ENCODE measurements at regions not wholly inside any gene's neighbourhood (a gene's known extent, or its start where the extent isn't known, plus 50 kb on each side); places are given as distances from the start of the nearest gene placed in this dataset.

DNA sequence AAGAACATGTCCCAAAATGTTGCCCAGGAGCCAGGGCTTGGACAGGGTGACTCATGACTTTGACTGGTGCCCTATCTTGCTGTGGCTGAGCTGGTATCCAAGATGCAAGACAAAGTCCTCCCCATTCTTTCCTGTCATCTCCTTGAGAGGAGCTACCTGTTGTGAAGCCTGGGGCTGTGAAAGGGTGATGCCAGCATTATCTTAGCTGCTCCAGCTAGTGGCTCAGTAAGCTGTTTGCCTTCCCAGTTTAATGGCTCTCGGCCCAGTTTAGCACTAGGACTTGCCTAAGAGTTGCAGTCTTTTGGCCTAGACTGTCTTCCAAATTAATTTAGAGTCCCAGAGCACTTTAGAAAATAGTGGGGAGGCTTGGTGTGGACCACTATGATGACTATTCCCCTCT lies 424.3 kb upstream of the NRG3 start:
- Mint-ChIP-seq H3K27ac (ENCODE audit: unreplicated experiment) (no peak overlapping the region), H3K36me3 (ENCODE audit: unreplicated experiment) (no peaks in the 10 kb centered on the region), H3K9me3 (ENCODE audit: unreplicated experiment) (no peaks in the 10 kb centered on the region), H3K27me3 (ENCODE audit: unreplicated experiment) (no peaks in the 10 kb centered on the region), H3K4me1 (ENCODE audit: unreplicated experiment) (no peaks in the 10 kb centered on the region), H3K4me3 (ENCODE audit: unreplicated experiment) (no peak overlapping the region)
- TF ChIP-seq, protein P1, sequence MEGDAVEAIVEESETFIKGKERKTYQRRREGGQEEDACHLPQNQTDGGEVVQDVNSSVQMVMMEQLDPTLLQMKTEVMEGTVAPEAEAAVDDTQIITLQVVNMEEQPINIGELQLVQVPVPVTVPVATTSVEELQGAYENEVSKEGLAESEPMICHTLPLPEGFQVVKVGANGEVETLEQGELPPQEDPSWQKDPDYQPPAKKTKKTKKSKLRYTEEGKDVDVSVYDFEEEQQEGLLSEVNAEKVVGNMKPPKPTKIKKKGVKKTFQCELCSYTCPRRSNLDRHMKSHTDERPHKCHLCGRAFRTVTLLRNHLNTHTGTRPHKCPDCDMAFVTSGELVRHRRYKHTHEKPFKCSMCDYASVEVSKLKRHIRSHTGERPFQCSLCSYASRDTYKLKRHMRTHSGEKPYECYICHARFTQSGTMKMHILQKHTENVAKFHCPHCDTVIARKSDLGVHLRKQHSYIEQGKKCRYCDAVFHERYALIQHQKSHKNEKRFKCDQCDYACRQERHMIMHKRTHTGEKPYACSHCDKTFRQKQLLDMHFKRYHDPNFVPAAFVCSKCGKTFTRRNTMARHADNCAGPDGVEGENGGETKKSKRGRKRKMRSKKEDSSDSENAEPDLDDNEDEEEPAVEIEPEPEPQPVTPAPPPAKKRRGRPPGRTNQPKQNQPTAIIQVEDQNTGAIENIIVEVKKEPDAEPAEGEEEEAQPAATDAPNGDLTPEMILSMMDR (IDR thresholded peaks at IDR 0.05): no peak
- no peak for DNase-seq (ENCODE audit: extremely low spot score, unreplicated experiment)

DNA sequence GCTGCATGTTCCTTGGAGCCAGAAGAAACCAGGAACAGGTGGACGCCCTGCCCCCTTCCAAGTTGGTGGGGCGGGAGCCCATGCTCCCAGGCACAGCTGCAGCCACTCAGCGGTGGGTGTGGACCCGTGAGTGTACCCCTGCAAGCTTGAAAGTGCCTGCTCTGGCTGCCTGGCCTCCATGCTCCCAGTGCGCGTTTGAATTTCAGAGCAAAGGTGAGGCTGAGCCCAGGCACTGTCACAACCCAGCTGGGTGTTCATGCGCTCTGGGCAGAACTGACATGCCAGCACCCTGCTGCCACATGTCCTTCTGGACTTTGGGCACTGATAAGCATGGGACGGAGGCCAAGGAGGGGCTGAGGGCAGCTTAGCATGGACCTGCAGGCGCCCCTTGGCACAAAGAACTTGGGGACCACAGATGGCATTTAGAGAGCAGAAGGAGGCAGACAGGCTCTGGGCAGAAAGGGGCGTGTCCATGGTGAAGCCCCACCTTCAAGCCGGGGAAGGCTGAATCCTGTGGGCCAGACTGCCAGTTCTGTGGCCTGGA lies 402.0 kb upstream of the NRG3 start:
- no peaks in the 10 kb centered on the region for H3K27me3 Mint-ChIP-seq (ENCODE audit: unreplicated experiment)
- H3K27ac Mint-ChIP-seq (ENCODE audit: unreplicated experiment): no peak overlapping the region
- TF ChIP-seq, protein P1 (IDR thresholded peaks at IDR 0.05): no peak
- no peak for DNase-seq (ENCODE audit: extremely low spot score, unreplicated experiment)
- H3K9me3 Mint-ChIP-seq (ENCODE audit: unreplicated experiment): peaks cover 45% of the 10 kb centered on the region
- H3K4me3 Mint-ChIP-seq (ENCODE audit: unreplicated experiment): no peak overlapping the region
- H3K36me3 Mint-ChIP-seq (ENCODE audit: unreplicated experiment): no peaks in the 10 kb centered on the region
- H3K4me1 Mint-ChIP-seq (ENCODE audit: unreplicated experiment): no peaks in the 10 kb centered on the region

DNA sequence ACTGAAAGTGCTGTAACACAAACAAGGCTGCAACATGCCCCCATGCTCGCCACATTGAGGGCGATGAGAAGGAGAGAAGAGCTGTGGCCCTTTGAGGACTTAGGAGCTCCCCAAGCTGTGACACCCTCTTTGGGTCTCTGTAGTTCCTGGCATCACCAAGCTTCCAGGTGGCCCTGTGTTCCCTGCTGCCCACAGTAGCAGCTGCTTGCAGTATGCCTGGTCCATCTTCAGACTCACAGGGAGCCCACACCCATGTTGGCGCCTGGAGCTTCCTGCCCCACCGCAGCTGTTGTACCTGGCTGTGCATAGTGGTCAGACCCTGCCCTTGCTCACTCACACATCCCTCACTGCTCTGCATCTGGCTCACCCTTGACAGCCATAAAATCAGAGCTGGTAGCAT lies 401.2 kb upstream of the NRG3 start:
- H3K9me3 Mint-ChIP-seq (ENCODE audit: unreplicated experiment): peaks cover 39% of the 10 kb centered on the region
- no peaks in the 10 kb centered on the region for H3K36me3 Mint-ChIP-seq (ENCODE audit: unreplicated experiment)
- H3K27ac Mint-ChIP-seq (ENCODE audit: unreplicated experiment): no peak overlapping the region
- H3K27me3 Mint-ChIP-seq (ENCODE audit: unreplicated experiment): no peaks in the 10 kb centered on the region
- no peak overlapping the region for H3K4me3 Mint-ChIP-seq (ENCODE audit: unreplicated experiment)
- no peak for DNase-seq (ENCODE audit: extremely low spot score, unreplicated experiment)
- TF ChIP-seq, protein P1 (IDR thresholded peaks at IDR 0.05): no peak
- H3K4me1 Mint-ChIP-seq (ENCODE audit: unreplicated experiment): no peaks in the 10 kb centered on the region

DNA sequence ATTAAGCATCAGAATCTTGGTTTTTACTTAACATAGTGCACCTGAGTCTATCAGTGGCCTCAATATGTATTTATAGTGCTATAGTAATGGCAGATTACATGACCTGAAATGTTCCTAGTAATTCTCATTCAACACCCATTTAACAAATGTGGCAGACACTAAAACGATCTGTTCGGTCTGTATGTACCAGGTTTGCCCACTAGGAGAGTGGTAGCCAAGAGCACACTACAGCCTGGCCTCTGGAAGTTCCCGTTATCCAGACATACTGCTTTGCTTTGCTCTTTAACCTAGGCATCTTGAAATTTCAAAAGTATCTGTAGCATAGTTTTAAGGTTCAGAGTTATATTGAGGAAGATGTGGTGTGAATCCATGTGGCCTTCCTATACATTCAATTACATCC lies 395.7 kb upstream of the NRG3 start:
- Mint-ChIP-seq H3K4me1 (ENCODE audit: unreplicated experiment) (no peaks in the 10 kb centered on the region), H3K27ac (ENCODE audit: unreplicated experiment) (no peak overlapping the region)
- TF ChIP-seq, protein P1 (IDR thresholded peaks at IDR 0.05): no peak

DNA sequence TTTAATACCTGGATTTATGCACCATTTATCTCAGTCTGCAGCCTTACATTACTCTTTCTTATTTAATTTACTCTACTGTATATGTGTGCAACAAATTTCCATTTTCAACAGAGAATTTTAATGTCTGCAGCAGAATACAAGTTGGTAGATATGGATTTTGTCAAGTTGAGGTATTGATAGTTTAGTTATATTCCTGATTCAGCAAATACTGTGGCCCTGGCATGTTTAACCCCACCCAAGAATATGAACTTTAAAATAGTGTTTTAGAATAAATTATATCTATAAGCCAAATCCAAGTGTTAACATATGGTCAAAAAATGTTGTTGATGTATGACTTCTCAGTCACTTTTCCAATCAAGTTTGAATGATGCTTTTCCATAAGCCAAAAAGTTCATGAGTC lies 378.4 kb upstream of the NRG3 start:
- no peak for DNase-seq (ENCODE audit: extremely low spot score, unreplicated experiment)
- TF ChIP-seq, protein P1 (IDR thresholded peaks at IDR 0.05): no peak
- Mint-ChIP-seq H3K27me3 (ENCODE audit: unreplicated experiment) (no peaks in the 10 kb centered on the region), H3K9me3 (ENCODE audit: unreplicated experiment) (peaks cover 34% of the 10 kb centered on the region), H3K27ac (ENCODE audit: unreplicated experiment) (no peak overlapping the region), H3K36me3 (ENCODE audit: unreplicated experiment) (no peaks in the 10 kb centered on the region), H3K4me3 (ENCODE audit: unreplicated experiment) (no peak overlapping the region), H3K4me1 (ENCODE audit: unreplicated experiment) (no peaks in the 10 kb centered on the region)

More for the DNA sequence above, 395.7 kb upstream of the NRG3 start:
- Mint-ChIP-seq H3K36me3 (ENCODE audit: unreplicated experiment) (no peaks in the 10 kb centered on the region), H3K9me3 (ENCODE audit: unreplicated experiment) (peaks cover 7% of the 10 kb centered on the region), H3K4me3 (ENCODE audit: unreplicated experiment) (no peak overlapping the region), H3K27me3 (ENCODE audit: unreplicated experiment) (no peaks in the 10 kb centered on the region)
- no peak for DNase-seq (ENCODE audit: extremely low spot score, unreplicated experiment)

Data from osteocyte (in vitro differentiated cells).